ENCODE measurements at regions not wholly inside any gene's neighbourhood (a gene's known extent, or its start where the extent isn't known, plus 50 kb on each side); places are given as distances from the start of the nearest gene placed in this dataset.
"Not testable (repeated sequence)": the region's sequence is repeated elsewhere in the genome, so short reads cannot be mapped to it uniquely, and the experiment has no call there.

DNA sequence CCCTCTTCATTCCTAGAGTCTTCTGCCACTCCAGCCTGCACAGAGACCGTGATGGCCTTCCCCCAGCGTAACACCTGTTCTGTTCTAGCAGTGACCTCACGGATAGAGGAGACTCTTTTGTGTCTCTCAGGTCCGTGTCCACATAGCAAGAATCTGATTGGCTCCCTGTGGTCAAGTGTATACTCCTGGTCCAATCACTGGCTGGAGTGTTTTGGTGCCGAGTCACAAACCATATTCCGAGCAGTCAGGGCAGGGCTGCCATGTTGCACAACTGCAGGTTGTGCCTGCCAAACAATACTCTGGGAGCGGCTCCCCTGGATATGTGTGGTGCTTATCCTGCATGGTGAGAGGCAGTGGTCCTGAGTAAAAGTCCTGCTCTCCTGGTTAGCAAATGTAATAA lies 402.4 kb downstream of the KCNRG start:
- DNase-seq = no peak

DNA sequence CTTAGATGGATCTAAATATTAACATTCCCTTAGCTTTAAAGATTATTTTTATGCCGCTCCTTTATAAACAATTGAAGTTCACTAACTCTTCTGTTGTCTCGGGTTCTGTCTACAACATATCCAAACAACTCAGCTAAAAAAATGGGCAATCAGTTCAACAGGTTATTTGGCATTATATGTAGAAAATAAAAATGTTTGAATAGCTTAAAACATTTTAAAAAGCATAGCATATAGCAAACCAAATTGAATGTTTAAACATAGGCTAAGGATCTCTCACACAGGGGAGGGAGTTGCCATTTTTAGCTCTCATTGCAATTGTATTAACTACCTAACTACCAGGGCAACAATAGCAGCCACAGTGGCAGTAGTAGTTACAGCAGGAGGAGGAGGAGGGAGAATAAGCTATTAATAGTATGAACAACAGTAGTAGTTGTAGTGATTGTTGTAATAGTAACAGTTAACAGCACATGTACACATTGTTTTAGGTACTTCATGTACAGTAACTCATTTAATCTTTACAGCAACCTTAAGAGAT lies 404.2 kb downstream of the KCNRG start:
- DNase-seq = no peak

DNA sequence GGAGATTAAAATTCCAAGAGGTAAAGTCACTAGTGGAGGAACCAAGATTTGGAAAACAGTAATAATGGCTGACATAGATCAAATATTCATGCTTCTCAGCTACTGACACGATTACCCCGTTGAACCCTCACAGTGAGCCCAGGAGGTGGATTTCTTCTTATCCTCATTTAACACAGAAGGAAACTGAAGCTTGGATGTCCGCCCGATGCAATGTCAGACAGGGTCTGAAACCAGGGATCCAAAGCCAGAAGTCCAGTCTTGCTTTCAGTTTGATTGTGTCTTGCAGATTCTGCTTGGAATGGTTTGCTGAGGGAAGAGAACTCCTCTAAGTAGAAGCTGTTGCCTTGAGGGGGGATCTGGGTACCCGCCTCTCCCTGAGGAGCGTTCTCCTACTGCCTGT lies 404.7 kb downstream of the KCNRG start:
- DNase-seq = no peak

DNA sequence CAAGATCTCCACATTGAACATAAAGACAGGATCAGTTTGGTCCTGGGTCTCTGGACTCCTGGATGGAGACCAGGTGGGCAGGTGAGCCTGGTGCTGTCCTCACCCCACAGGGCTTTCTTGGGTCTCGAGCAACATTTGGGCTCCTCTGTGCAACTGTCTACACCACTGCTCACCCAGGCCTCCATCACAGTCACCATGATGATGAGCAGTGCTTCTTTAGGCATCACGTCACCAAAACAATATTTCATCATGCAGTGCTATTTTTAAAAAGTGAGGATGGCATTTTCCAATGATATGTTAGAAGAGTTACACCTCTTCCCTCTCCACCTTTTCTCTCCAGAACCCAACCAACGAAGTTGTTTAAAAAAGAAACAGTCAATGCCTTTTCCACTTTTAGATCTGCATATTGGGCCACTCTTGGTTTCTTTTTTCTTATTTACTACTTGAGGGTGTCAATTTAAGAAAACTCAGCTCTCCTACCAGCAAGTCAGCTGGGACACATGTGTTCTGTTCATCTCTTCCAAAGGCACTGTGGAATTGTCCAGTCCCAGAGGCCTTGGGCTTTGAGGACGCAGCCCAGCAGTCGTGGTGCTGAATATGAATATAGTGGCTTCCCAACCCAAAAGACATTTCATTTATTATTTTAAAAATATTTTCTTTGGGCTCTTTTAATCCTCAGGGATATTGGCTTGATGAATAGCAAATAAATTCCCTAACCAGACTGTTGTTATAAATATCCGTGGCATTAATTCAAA lies 405.7 kb downstream of the KCNRG start:
- DNase-seq = no peak

DNA sequence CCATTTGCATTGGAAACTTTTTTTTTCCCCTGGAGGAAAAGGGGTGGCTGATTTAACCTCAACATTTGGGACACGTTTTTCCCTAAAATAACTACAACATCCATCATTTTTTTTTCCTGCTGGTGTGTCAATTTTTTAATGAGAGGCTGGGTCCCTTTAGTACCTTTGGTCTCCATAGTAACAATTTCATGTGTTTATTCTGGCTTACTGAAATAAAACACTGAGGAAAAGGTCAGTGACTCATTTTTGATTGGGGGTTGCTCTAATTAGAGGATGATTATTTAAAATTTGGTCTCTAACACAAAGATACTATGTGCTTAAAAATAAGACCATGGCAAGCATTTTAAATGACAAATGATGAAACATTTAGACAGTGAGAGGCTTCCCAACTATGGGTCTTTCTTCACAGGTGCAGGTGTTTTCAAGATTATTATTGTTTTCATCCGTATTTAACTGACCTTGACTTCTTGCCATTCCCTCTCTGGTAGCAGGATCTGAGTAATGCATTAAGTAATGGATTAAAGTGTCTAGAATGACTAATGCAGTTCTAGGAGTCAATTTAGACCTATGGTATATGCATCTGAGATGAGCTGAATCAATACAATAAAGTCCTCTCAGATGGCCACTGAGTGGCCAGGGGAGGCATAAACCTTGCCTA lies 406.4 kb downstream of the KCNRG start:
- DNase-seq = peak; percentile 37

DNA sequence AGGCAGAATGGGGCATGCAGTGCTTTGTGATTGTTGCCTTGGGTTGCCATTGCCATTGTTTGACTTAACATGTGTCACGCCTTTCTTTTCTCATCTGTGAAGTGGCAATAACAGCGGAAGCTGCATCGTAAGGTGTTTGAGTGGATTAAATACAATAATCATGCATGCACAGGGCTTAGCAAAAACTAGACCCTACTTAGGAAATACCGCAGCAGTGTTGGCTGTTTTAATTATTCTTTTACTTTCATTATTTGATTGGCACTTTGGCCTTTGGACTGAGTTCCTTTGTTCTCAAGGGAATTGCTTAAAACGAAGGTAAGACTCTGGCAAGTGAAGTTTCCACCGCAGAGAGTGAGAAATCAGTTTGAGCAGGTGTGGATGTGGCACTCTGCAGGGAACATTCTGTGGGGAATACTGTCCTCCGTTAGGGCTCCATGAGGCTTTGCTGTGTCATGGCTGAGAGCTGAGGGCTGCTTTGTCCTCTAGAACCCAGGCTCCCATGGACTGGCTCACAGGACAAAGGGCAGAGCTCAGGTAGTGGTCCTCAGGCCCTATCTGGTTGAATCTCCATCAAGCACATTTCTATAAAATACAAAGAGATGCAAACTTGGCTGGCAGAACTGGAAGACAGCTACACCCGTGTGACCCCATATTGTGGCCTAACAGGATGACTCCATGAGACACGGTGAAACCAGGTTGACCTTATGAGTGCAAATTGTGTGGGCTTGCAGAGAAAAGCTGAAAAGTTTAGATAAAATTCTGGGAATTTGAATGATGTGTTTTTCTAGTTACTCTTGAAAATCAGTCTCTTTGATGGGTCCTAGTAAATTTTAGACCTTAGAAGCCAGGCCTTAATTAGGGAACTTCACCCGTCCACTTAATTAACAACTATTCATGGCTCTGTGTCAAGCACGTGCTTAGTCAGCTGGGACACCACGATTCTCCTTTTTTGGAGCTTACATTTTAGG lies 407.2 kb downstream of the KCNRG start:
- DNase-seq = no peak

DNA sequence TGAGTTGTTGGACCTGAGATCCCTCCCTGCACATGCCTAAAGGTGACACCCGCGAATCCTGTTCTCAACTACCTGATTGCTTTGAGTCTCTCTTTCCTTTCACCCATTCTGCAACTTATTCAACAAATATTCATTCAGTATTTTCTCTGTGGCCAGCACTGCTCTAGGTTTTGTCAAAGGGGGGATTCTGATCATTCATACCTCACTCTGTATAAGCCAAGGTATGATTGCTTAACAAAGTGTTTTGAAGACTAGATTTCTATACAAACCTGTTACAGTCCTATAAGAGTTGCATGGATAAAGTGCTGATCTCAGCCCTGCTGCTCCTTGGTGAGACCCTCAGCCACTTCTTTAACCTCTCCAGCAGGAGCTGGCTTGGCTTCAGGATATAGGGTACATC lies 409.7 kb downstream of the KCNRG start:
- no peak for DNase-seq

DNA sequence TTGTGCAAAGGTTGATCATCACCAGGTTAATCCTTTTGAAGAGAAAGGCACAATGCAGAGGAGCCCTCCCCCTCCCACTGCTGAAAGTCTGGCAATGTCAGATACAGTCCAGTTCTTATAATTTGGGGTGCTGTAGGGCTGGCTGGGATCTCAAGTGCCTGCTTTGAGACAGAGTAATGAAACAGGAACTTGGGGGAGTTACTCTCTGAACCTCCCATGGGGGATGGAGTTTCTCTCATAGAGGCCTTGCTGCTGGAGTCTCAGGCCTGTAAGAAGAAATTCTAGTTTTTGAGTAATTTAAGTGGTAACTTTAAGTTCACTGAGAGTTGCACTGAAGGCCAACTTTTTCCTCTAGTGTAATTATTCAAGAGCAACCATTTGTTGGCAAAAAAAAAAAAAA lies 410.5 kb downstream of the KCNRG start:
- DNase-seq = no peak

DNA sequence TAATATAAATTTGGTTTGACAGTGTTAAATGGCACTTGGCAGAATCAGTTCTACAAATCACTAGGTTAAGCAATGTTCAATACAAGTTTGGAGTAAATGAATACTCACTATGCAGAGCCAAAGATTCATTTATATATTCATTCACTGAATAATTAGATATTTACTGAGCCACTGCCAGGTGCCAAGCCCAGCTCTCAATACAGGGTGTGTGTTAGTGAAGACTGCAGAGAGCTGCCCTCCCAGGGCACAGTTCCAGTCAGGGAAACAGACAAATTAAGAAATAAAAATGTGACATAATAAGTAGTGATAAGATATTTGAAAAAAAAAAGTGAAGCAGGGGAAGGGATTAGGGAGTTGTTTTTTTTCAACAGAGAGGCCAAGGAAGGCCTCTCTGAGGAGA lies 411.7 kb downstream of the KCNRG start:
- no peak for DNase-seq

DNA sequence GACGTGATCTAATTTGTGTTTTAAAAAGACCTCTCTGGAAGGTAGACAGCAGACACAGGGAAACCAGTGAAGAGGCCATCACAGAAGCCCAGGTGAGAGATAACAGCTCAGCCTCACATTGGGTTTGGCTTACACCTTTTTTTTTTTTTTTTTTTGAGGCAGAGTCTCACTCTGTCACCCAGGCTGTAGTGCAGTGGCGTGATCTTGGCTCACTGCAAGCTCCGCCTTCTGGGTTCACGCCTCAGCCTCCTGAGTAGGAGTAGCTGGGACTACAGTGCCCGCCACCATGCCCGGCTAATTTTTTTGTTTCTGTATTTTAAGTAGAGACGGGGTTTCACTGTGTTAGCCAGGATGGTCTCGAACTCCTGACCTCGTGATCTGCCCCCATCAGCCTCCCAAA lies 412.3 kb downstream of the KCNRG start:
- DNase-seq = not testable (repeated sequence)

DNA sequence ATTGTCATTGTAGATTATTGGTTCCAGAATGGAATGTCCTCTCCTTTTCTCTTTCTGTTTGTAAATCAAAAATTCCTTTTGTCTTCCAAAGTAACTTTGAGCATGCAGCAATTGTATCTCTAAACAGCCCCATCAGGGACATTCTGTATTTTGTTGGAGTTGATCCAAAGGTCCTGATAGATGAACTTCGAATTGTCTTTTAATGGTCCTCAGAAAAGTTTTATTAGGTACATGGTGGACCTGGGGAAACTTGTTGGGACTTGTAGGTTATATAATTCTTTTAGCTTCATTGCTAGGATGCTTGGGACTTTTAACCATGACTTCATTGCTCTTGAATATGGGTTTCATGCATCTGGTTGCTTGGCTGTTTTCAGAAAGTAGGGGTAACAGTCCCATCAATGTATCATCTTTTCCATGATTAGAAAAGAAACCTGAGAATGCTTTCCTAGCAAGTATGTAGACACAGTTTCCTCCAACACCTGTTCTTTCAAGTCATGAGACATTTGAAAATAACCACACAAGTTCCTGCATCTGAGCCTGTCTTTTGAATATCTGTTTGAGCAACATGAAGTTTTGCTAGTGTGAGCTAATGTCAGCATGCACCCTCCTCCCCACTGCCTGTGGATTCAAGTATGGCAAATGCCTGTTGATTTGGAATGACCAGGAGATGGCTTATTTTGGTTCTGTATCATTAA lies 413.1 kb downstream of the KCNRG start:
- no peak for DNase-seq

DNA sequence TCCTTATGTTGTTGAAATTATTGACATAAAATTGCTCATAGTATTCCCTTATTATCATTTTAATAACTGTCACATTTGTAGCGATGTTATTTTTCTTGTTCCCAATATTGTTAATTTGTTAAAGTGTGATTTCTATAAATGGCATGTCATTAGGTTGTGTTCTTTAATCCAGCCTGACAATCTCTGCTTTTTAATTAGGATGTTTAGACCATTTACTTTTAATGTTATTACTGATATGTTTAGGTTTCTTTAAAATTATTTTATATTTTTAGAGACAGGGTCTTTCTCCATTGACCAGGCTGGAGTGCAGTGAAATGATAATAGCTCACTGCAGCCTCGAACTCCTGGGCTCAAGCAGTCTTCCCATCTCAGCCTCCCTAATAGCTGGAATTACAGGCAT lies 408.5 kb downstream of the DLEU7 start:
- DNase-seq = no peak

DNA sequence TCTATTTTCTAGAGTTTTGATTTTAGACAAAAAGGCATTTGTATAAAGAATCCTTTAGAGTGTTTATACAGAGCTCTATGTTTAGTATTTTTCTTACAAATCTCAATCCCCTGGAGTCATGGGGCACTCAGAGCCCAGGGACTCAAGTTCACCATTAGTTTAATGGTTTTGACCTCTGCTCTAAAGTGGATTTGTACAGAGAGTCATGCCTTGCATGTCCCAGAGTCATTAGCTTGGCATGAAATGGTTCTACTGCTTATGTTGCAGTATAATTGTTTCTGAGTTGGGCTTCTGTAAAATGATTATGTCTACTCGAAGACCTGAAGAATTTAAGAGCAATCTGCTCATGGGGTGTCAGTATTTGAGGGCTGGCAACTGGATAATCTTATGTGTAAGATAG lies 406.2 kb downstream of the DLEU7 start:
- DNase-seq = no peak

DNA sequence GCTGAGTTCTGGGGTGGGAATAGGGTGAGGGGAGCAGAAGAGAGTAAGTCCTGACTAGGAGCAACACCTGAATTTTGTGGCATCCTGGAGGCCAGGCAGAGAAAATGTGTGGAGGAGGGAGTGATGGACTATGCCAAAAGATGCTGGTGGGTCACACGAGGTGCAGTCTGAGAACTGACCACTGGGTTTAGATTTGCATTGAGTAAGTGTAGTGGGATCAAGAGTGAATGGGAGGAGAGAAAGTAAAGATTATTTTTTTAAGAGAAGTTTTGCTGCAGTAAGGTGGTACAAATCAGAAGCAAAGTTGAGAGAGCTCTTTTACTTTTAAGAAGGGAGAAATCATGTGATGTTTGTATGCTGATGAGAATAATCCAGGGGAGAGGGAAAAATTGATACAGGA lies 405.1 kb downstream of the DLEU7 start:
- no peak for DNase-seq

DNA sequence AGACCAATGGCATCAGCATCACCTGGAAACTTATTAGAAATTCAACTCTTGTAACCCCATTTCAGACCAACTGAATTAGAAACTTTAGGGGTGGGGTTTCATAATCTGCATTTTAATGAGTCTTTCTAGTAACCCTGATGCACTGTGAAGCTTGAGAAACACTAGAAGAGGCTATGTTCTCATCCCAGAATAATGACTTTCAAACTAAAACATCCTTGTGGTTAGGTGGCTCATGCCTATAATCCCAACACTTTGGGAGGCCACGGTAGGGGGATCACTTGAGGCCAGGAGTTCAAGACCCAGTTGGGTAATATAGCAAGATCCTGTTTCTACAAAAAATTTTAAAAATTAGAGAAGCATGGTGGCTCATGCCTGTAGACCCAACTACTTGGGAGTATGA lies 402.4 kb downstream of the DLEU7 start:
- no peak for DNase-seq

DNA sequence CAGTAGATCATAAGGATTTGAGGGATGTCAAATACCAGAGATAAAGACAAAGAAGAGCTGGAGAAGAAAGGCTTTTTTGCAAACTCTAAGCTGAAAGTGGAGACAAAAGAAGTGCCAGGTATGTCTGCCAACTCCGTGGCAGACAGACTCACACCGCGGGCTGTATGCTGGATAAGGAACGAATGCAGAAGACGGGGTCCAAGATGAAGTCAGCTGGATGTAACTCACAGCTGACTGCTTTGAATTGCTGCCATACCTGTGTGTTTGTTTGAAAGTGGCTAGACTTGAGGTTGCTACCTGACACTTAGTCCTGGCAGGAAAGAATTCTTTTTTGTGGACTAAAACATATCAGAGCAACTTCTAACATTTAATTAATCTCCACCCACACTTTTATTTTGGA lies 398.8 kb downstream of the DLEU7 start:
- DNase-seq = no peak

DNA sequence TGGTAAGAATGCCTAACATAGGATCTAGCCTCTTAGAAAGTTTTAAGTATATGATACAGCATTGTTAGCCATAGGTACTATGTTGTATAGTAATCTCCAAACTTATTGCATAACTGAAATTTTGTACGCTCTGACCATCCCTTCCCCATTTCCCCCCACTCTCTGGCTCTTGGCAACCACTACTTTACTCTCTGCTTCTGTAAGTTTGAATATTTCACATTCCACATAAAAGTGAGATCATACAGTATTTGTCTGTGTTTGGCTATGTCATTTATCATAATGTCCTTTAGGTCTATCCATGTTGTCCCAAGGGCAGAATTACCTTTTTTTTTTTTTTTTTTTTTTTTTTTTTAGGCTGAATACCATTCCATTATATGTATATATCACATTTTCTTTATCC lies 396.9 kb downstream of the DLEU7 start:
- DNase-seq = no peak

DNA sequence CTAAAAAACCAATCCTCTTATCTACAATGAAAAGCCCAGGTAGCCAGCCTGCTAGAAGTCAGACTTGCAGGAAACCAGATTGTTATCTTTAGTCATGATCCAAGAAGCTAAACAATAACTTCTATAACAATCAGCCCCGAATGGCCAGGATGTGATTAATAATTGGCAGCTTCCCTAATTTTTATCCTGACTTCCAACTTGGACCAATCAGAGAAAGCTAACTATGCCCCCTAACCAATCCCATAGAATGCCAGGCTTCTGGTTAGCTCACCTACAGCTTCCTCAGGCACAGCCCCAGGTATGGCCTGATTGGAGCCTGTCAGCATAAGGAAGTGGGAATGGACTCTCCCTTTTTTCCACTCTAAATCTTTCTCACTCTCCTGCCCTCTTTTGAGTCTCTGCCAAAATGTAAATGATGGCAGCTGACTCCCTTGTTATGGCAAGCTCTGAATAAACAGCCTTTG lies 394.9 kb downstream of the DLEU7 start:
- DNase-seq = no peak

DNA sequence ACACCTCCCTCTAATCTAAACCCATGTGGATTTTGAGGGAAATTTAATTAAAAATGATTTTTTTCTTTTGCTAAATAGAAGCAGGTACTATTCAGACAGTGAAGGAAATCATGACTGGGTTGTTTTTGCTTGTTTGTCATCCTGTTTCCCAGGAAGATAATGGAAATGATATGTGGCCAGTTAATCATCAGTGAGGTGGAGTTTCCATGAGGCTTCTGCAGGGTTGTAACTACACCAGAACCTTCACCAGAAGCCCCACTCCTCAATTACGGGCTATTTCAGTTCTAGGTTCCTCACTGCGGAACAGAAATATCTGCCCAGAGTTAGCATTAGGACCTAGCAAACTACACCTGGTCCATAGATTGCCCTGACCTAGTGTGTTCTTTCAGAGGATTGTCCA lies 394.0 kb downstream of the DLEU7 start:
- no peak for DNase-seq

DNA sequence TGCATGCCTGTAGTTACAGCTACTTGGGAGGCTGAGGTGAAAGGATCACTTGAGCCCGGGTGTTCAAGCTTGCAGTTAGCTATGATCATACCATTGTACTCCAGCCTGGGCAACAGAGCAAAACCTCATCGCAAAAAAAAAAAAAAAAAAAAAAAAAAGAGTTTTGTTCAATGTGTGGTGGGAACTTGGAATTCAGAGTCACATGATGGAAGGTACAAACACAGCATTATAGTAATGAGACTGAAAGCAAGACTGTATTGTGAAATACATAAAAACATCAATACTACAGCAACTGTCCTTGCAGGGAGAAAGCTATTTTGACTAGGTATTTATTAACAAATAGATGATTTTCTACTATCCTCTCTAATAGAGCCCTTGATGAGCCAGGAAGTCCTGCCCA lies 393.2 kb downstream of the DLEU7 start:
- no peak for DNase-seq

DNA sequence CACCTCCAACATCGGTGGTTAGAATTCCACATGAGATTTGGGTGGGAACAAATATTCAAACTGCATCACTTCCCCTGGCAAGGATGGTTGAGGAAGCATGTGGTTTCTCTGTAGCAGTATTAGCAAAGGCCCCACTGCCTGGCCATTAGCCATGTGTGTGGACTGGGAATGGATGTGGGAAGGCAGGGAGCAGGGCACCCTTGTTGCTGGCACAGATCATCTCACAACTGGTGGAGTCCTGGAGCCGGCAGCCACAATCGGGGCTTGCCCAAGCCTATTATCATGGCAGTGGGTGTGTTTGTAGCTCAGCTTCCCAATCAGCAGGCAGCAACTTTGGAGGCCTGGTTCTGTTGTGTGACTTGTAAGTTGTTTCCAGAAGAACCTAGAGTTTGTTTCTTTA lies 391.9 kb downstream of the DLEU7 start:
- no peak for DNase-seq

DNA sequence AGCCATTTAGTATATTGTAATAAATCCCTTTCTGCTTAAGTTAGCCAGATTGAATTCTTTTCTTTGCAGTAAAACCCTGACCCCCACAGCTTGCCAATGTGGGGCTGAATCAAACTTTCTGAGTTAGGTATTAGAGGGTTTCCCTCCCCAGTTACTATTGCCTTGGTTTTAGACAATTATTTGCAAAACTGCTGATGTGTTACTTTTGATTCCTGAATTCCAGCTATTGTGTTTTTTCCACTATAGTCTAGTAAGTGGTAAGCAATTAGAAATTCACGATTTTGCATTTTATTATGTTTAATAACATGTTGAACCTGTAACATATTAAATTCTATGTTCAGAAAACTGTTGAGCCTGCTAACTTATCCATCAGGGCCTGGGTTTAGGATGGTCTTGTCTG lies 391.5 kb downstream of the DLEU7 start:
- no peak for DNase-seq
